Peyer's patch (tissue), 4 donors: ENCODE measurements at regions not wholly inside any gene's neighbourhood (a gene's known extent, or its start where the extent isn't known, plus 50 kb on each side); places are given as distances from the start of the nearest gene placed in this dataset.

Experiments
- DNase-seq, 3 donors: peaks; one replicate each; pipeline ENCODE4 v3.0.0-alpha.2; 2017 to 2019
- H3K27ac ChIP-seq, 4 donors: fragments of 200-600 bp; sonication (generic); one replicate each; pipeline ENCODE4 v1.5.1; 2016 to 2019
- H3K27me3 ChIP-seq, 2 donors: fragments of 200-600 bp; sonication (generic); one replicate each; pipeline ENCODE4 v1.5.1; 2019
- H3K36me3 ChIP-seq, 3 donors: fragments of 200-600 bp; sonication (generic); one replicate each; pipeline ENCODE4 v1.5.1; 2016 to 2019
- H3K4me1 ChIP-seq, 4 donors: fragments of 200-600 bp; sonication (generic); one replicate each; pipeline ENCODE4 v1.5.1; 2016 to 2019
- H3K4me3 ChIP-seq, 4 donors: fragments of 200-600 bp; sonication (generic); 1 replicate in 3 of 4; 2 replicates in 1 of 4; pipeline ENCODE4 v1.5.1; 2016 to 2019; ENCODE audit warnings: mild to moderate bottlenecking in 1 of 4
- H3K9me3 ChIP-seq, 4 donors: fragments of 200-600 bp; sonication (generic); one replicate each; pipeline ENCODE4 v1.5.1; 2016 to 2019; ENCODE audit warnings: mild to moderate bottlenecking in 1 of 4
- CTCF ChIP-seq, 6 experiments: fragments of 450-650 bp in 4 of 6; fragments of 200-600 bp in 2 of 6; sonication (generic) in 1 of 6; IDR thresholded peaks; one replicate each; pipeline ENCODE4 v1.5.1; 2017 to 2019; ENCODE audit warnings: antibody characterized with exemption in 6 of 6, mild to moderate bottlenecking in 3 of 6, moderate library complexity in 1 of 6
- POLR2A ChIP-seq, 2 donors: fragments of 450-650 bp; IDR thresholded peaks; one replicate each; pipeline ENCODE4 v1.5.1; 2017; ENCODE audit warnings: antibody characterized with exemption in 2 of 2, mild to moderate bottlenecking in 2 of 2, moderate library complexity in 2 of 2

GRCh38 chr1:2911421-2912178, 109.7 kb upstream of the ACTRT2 start:
- no peaks in the 10 kb centered on the region for H3K36me3 ChIP-seq
- H3K4me3 ChIP-seq, result no peak overlapping the region
- no peak for TF ChIP-seq CTCF (IDR thresholded peaks at IDR 0.05)
- TF ChIP-seq POLR2A (IDR thresholded peaks at IDR 0.05), result no peak
- no peaks in the 10 kb centered on the region for H3K27me3 ChIP-seq
- H3K27ac ChIP-seq, result no peak overlapping the region
- no peak for DNase-seq
- H3K9me3 ChIP-seq, result no peaks in the 10 kb centered on the region
- H3K4me1 ChIP-seq, result no peaks in the 10 kb centered on the region

- no peaks in the 10 kb centered on the region for H3K9me3 ChIP-seq
- no peaks in the 10 kb centered on the region for H3K4me1 ChIP-seq
- H3K4me3 ChIP-seq, result no peak overlapping the region
- TF ChIP-seq CTCF (IDR thresholded peaks at IDR 0.05) (no peak), POLR2A (IDR thresholded peaks at IDR 0.05) (no peak)
- no peaks in the 10 kb centered on the region for H3K36me3 ChIP-seq
- H3K27me3 ChIP-seq, result no peaks in the 10 kb centered on the region
- no peak for DNase-seq
- H3K27ac ChIP-seq, result no peak overlapping the region
Measured at GRCh38 chr1:2912424-2913061, 108.7 kb upstream of the ACTRT2 start.

- TF ChIP-seq POLR2A (IDR thresholded peaks at IDR 0.05) (no peak), CTCF (IDR thresholded peaks at IDR 0.05) (no peak)
- Histone ChIP-seq H3K36me3 (no peaks in the 10 kb centered on the region), H3K27me3 (no peaks in the 10 kb centered on the region), H3K4me1 (no peaks in the 10 kb centered on the region), H3K4me3 (no peak overlapping the region), H3K27ac (no peak overlapping the region), H3K9me3 (no peaks in the 10 kb centered on the region)
- DNase-seq, result no peak
Measured at GRCh38 chr1:2913091-2913490, 108.2 kb upstream of the ACTRT2 start.

GRCh38 chr1:2914702-2915101, 106.6 kb upstream of the ACTRT2 start:
- no peak for TF ChIP-seq POLR2A (IDR thresholded peaks at IDR 0.05)
- TF ChIP-seq CTCF (IDR thresholded peaks at IDR 0.05), result no peak
- no peaks in the 10 kb centered on the region for H3K36me3 ChIP-seq
- no peaks in the 10 kb centered on the region for H3K9me3 ChIP-seq
- no peak for DNase-seq
- no peaks in the 10 kb centered on the region for H3K4me1 ChIP-seq
- H3K4me3 ChIP-seq, result no peak overlapping the region
- no peaks in the 10 kb centered on the region for H3K27me3 ChIP-seq
- H3K27ac ChIP-seq, result no peak overlapping the region

GRCh38 chr1:2916153-2916552, 105.1 kb upstream of the ACTRT2 start:
- no peak for DNase-seq
- H3K27me3 ChIP-seq, result no peaks in the 10 kb centered on the region
- no peaks in the 10 kb centered on the region for H3K9me3 ChIP-seq
- H3K36me3 ChIP-seq, result no peaks in the 10 kb centered on the region
- H3K4me3 ChIP-seq, result no peak overlapping the region
- no peak for TF ChIP-seq CTCF (IDR thresholded peaks at IDR 0.05)
- TF ChIP-seq POLR2A (IDR thresholded peaks at IDR 0.05), result no peak
- no peak overlapping the region for H3K27ac ChIP-seq
- H3K4me1 ChIP-seq, result no peaks in the 10 kb centered on the region
